AG04450 (cell line): ENCODE measurements at regions not wholly inside any gene's neighbourhood (a gene's known extent, or its start where the extent isn't known, plus 50 kb on each side); places are given as distances from the start of the nearest gene placed in this dataset.

Experiments
- CTCF ChIA-PET: fragments of 300-600, 350-600 bp; formaldehyde crosslinking; extraction: SDS; loops from one replicate; lab custom pipeline; 2022; ENCODE audit warnings: antibody characterized with exemption, inconsistent platforms; lab: Charles Lee
- POLR2A ChIA-PET: fragments of 350-600 bp; formaldehyde crosslinking; extraction: SDS; loops from one replicate; lab custom pipeline; 2021; ENCODE audit warnings: antibody characterized with exemption, inconsistent platforms; lab: Yijun Ruan, JAX
- DNase-seq: peaks from one replicate; pipeline ENCODE4 v3.0.0-alpha.2; 2011; ENCODE audit warnings: low read depth, low spot score
- H3K27ac ChIP-seq: one replicate; pipeline ENCODE4 v1.5.1; 2012; ENCODE audit warnings: low read depth, low read length, control low read depth
- H3K27me3 ChIP-seq: one replicate; pipeline ENCODE4 v1.6.0; 2012; ENCODE audit warnings: low read length; ENCODE audit not compliant: control insufficient read depth, insufficient read depth
- H3K4me3 ChIP-seq: 2 replicates; pipeline ENCODE4 v1.5.1; 2011; ENCODE audit warnings: mild to moderate bottlenecking, low read depth, low read length, control low read depth
- H3K9me3 ChIP-seq: 2 replicates; pipeline ENCODE4 v1.5.1; 2012; ENCODE audit warnings: low read length; ENCODE audit not compliant: control insufficient read depth, insufficient read depth
- CTCF ChIP-seq: IDR thresholded peaks from 2 replicates; pipeline ENCODE4 v1.5.1; 2011; ENCODE audit warnings: low read depth, low read length, control low read depth, inconsistent platforms

GRCh38 chr4:11312389-11312788 lies 116.3 kb downstream of the HS3ST1 start:
- no peak for TF ChIP-seq CTCF
- Histone ChIP-seq H3K27ac (no peak overlapping the region), H3K9me3 (no peaks in the 10 kb centered on the region), H3K4me3 (no peak overlapping the region), H3K27me3 (no peaks in the 10 kb centered on the region)
- no peak for DNase-seq
- POLR2A ChIA-PET = no interaction called here
- CTCF ChIA-PET = no interaction called here

DNA sequence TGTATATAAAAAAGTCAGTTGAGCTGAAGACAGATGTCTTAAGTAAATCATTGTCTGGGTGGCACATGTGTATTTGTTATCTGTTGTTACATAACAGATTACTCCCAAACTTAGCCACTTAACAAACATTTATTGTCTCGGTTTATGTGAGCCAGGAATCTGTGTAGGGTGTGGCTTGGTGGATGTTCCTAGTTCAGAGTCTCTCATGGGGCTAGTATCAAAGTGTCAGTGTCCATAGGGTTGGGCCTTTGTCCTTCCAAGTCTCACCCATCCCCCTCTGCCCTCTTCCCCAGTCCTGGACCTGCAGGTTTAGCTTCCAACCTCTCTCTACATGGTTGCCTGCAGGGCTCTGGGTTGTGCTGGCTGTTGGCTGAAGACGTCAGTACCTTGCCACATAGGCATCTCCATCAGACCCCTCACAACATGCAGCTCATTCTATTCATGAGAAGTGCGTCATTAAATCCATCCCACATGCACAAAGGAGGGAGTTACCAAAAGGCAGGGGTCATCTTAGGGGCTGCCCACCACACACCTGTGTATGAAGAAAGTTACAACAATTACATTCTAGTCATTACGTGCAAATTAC lies 127.5 kb downstream of the HS3ST1 start:
- CTCF ChIA-PET = no interaction called here
- H3K27ac ChIP-seq = no peak overlapping the region
- no peaks in the 10 kb centered on the region for H3K9me3 ChIP-seq
- H3K4me3 ChIP-seq = no peak overlapping the region
- POLR2A ChIA-PET = no interaction called here
- no peak for TF ChIP-seq CTCF
- DNase-seq = no peak
- no peaks in the 10 kb centered on the region for H3K27me3 ChIP-seq

- CTCF ChIA-PET = no interaction called here
- DNase-seq = no peak
- no peak overlapping the region for H3K27ac ChIP-seq
- no peaks in the 10 kb centered on the region for H3K9me3 ChIP-seq
- no peak for TF ChIP-seq CTCF
- POLR2A ChIA-PET = no interaction called here
- no peaks in the 10 kb centered on the region for H3K27me3 ChIP-seq
- H3K4me3 ChIP-seq = no peak overlapping the region
Observed at GRCh38 chr4:11299836-11300235, 128.9 kb downstream of the HS3ST1 start.

DNA sequence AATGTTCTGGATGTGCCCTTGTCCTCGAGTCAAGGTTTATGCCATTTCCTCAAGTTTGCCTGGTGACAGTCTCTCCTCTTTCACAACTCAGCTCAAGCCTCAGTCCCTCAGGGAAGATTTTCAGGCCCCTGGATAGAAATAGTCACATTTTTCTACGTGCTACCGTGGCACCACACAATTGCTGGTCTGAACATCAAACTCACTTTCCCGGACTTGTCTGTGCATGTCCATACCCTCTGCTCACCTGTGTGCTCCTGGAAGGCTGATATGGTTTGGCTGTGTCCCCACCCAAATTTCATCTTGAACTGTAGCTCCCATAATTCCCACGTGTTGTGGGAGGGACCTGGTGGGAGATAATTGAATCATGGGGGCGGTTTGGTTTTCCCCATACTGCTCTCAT lies 129.7 kb downstream of the HS3ST1 start:
- TF ChIP-seq CTCF = no peak
- H3K27ac ChIP-seq = no peak overlapping the region
- H3K4me3 ChIP-seq = no peak overlapping the region
- H3K9me3 ChIP-seq = no peaks in the 10 kb centered on the region
- H3K27me3 ChIP-seq = no peaks in the 10 kb centered on the region
- POLR2A ChIA-PET = no interaction called here
- no peak for DNase-seq
- CTCF ChIA-PET = no interaction called here

- no peaks in the 10 kb centered on the region for H3K9me3 ChIP-seq
- no peak for TF ChIP-seq CTCF
- H3K4me3 ChIP-seq = no peak overlapping the region
- ChIA-PET POLR2A (no interaction called here), CTCF (no interaction called here)
- no peak overlapping the region for H3K27ac ChIP-seq
- H3K27me3 ChIP-seq = no peaks in the 10 kb centered on the region
- DNase-seq = no peak
Observed at GRCh38 chr4:11298451-11298850, 130.2 kb downstream of the HS3ST1 start.
